HUDEP-2 (cell line): ENCODE measurements at regions not wholly inside any gene's neighbourhood (a gene's known extent, or its start where the extent isn't known, plus 50 kb on each side); places are given as distances from the start of the nearest gene placed in this dataset.

ENCODE experiments used
- DNase-seq, 76 experiments: peaks; one replicate each; lab custom pipeline; 2025; ENCODE audit not compliant: unreplicated experiment in 76 of 76; lab: John Stamatoyannopoulos, UW

- DNase-seq = no peak
Measured at GRCh38 chr18:66156946-66157687, 406.3 kb downstream of the CDH7 start.

DNA sequence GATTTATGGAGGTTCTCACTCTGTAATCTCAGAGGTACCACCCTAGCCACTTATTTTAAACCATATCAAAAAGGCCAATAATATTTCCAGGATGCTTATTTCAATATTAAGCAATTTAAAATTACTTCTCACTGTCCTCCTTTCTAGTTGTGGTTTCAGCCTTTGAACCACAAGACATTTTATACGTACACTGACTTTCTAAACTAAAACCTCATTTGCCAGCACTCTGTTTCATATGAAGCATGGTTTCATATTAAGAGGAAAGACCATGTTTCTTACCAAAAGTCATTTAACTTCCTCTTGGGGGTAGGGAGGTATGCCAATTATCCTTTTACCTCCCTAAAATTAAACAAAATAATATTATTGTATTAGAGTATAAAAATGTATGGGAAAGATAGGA is 399.8 kb downstream of the CDH7 start:
- no peak for DNase-seq

DNA sequence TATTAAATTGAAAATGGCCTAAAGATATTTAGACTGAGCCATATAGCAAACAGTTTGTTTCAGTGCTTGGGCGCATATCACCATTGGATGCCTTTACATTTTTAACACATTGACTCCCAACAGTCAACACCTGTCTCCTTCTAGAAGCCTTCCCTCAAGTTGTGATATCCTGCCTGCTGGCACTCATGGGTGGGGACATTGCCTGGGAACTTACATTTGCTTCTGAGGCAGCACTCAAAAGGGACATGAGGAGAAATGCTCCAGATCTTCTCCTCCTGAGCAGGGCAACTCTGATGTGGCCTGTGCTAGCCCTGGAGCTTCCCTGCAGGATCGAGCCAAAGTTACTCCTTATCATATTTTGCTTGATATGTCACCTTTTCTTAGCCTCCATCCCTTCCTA is 392.2 kb downstream of the CDH7 start:
- DNase-seq = no peak

GRCh38 chr18:66141716-66142115 is 390.9 kb downstream of the CDH7 start:
- DNase-seq = no peak

- DNase-seq = no peak
Measured at GRCh38 chr18:66138642-66139041, 387.8 kb downstream of the CDH7 start.

GRCh38 chr18:66136039-66136438 is 385.2 kb downstream of the CDH7 start:
- no peak for DNase-seq

DNA sequence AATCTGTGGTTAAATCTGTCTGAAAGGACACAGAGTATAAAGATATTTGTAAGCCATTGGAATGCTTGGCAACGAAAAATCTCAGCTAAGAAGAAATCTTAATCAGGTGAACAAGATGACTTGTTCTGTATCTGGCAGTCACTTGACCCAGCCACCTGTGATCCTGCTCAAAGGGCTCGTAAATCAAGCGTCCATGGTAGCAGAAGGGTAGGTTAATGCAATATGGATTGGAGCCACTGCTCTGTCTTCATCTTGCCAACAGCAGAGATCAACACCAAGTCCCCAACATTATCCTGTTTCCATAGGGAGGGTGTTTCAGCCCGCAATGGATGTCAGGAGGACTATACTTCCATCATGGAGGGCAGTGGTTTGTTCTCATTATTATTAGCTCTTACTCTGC is 378.4 kb downstream of the CDH7 start:
- DNase-seq = no peak

GRCh38 chr18:66126266-66126665 is 375.5 kb downstream of the CDH7 start:
- no peak for DNase-seq

GRCh38 chr18:66124394-66124793 is 373.6 kb downstream of the CDH7 start:
- DNase-seq = no peak

DNA sequence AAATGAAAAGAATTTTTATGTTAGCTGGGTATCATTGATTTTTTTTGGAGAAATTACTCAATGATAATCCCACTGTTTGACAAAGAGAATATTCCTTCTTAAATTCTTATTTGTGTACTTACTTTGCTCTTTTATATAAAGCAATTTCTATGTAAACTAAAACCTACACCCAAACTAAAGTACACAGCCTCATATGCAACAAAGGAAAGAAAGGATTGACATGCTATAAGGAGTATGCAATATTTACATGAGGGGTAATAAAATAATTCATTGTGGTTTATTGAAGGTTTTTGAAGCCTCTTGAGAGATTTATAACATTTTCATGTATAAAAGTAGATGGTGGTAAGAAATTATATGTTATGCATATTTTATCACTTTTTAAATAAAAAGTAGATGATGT is 368.5 kb downstream of the CDH7 start:
- DNase-seq = no peak

DNA sequence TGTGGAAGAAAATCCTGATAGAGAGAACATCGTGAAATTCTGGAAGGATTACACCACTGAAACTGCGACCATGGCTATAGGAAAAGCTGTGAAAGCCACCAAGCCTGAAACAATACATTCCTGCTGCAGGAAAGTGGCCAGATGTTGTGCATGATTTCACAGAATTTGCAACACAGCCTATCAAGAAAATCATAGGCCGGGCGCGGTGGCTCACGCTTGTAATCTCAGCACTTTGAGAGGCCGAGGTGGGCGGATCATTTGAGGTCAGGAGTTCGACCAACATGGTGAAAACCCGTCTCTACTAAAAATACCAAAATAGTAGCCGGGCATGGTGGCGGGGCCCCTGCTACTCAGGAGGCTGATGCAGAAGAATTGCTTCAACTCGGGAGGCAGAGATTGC is 360.2 kb downstream of the CDH7 start:
- DNase-seq = no peak

DNA sequence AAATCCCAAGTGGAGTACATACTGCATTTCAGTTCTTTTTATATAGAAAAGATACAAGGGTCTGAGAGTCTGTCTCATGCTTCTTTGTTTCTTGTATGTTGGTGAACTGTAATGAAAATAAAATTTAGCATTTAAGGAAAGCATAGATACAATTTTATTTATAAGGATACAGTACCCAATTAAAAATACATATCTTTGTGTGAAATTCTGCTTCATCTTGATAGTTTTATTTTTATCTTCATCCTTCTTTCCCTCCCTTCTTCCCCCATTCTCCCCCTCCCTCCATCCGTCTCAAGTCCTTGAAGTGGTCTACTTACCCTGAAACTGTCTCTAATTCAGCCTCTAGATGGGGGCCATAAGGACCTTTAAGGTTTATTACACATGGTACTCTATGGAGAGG is 359.8 kb downstream of the CDH7 start:
- no peak for DNase-seq

GRCh38 chr18:66109981-66110380 is 359.2 kb downstream of the CDH7 start:
- no peak for DNase-seq

DNA sequence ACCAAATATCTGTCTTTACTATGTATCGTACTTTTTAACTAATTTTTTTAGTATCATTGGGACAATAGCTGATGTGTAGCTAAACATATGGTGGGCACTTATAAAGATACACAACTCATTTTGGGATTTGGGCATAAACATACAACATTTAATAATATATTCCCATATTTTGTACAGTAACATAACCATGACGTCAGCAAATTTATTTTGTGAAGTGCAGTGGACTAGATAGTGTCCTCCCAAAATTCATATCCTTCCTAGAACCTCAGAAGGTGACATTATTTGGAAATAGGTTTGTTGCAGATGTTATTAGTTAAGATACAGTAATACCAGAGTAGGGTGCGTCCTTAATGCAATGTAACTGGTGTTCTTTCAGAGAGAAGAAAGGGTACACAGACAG is 356.7 kb downstream of the CDH7 start:
- no peak for DNase-seq

GRCh38 chr18:66105016-66105415 is 354.2 kb downstream of the CDH7 start:
- DNase-seq = no peak

DNA sequence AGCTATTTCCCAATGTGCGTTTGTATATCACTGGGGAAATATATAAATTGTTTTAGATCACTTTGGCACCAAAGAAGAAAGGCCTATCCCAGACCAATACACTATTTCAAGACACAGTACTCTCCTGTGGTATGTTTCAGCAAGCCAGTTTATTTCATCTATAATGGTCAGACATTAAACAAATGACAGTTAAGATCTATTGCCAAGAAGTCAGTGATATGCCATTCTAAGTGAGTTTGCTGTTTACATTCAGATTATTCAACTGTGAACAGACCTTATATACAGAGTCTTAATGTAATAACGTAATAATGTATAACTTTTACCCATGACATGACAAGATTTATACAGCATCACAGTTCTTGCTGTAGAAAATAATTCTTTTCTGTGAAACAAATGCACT is 352.7 kb downstream of the CDH7 start:
- DNase-seq = no peak

- DNase-seq = no peak
Measured at GRCh38 chr18:66083078-66083477, 332.3 kb downstream of the CDH7 start.

- no peak for DNase-seq
Measured at GRCh38 chr18:66078925-66079800, 328.4 kb downstream of the CDH7 start.

GRCh38 chr18:66077066-66077465 is 326.3 kb downstream of the CDH7 start:
- no peak for DNase-seq

DNA sequence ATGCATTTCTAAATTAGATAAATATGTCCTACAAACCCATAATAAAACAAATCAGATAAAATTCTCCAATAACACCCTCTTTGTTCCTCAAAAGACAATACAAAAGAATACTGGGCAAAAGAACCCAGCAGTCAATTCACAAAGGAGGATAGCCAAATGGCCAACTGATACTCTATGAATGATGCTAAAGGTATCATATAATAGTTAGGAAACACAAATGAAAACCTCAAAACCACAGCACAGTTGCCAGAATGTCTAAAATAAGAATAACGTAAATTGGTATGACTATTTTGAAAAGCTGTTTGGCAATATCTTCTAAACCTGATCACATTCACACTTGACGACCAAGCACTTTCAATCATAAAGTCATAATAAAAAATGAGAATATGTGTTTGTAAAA is 315.4 kb downstream of the CDH7 start:
- no peak for DNase-seq

DNA sequence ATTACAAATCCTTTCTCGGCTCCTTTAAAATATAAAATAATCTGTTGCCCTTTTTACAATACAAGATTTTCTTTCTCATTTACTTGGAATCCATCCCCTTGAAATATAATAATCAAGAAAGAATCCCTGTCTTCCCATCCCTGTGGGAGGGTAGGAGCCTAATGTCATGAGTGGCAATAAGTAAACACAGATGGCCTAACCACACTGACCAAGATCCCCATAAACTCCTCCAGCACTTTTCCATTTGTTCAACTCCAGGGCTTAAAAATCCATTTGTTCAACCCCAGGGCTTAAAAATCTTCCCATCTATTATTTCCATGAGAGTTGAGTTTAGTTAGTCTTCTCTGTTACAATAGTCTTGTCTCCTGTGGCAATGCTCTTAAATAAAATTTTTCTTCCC is 297.6 kb downstream of the CDH7 start:
- DNase-seq = no peak

DNA sequence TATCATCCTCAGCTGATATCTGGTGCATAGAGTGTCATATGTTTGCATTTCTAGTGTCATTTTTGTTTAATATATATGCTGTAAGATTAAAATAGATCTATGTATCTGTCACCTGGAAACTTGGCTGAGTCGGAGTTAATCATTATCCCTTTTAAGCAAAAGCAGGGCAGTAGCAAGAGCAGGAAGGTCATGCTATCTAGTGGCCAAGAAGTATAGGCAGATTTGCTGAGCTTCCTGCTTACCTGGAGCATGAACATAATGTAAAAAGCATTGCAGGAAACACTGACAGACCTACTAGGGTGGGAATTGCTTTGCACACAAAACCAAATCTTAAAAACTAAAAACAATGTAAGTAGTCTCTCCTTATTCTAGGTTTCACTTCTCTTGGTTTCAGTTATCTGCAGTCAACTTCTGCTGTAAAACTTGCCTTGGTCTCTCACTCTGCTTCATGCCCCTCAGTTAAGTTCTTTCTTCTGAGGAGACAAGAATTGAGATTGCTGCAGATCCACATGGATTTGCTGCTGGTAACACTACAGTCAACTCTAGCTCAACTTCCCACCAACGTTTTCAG is 295.3 kb downstream of the CDH7 start:
- no peak for DNase-seq
